GM23248 (cell line): ENCODE measurements at regions not wholly inside any gene's neighbourhood (a gene's known extent, or its start where the extent isn't known, plus 50 kb on each side); places are given as distances from the start of the nearest gene placed in this dataset.

Source experiments
- EZH2 ChIP-seq: fragments of 200-600 bp; sonication (generic); IDR thresholded peaks from 2 replicates; pipeline ENCODE4 v1.6.1; 2018; ENCODE audit warnings: antibody characterized with exemption, mild to moderate bottlenecking; ENCODE audit not compliant: insufficient read depth, poor library complexity, severe bottlenecking
- EZH2phosphoT487 ChIP-seq: fragments of 200-600 bp; sonication (generic); IDR thresholded peaks from 2 replicates; pipeline ENCODE4 v1.6.1; 2018; ENCODE audit warnings: antibody characterized with exemption, moderate library complexity, mild to moderate bottlenecking, low read depth; ENCODE audit not compliant: insufficient read depth

DNA sequence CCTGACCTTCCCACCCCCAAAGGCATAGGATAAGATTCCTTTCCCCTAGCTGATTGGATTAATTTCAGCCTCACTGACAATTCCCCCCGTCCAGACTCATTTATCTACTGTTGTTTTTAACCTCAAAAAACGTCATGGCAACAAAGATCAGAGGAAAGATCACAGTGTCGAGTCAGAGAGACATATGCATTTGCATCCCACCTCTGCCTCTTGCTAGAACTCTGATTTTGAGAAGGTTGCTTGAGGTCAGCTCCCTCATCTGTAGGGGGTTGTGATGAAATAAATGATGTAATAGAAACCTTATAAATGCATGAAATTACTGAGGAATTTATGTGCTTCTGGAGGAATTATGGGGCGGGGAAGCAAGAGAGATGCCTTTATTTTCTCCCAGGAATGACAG lies 53.3 kb upstream of the SYN3 start:
- TF ChIP-seq EZH2: no peak
- no peak for TF ChIP-seq EZH2phosphoT487
